ENCODE measurements at regions not wholly inside any gene's neighbourhood (a gene's known extent, or its start where the extent isn't known, plus 50 kb on each side); places are given as distances from the start of the nearest gene placed in this dataset.

DNA sequence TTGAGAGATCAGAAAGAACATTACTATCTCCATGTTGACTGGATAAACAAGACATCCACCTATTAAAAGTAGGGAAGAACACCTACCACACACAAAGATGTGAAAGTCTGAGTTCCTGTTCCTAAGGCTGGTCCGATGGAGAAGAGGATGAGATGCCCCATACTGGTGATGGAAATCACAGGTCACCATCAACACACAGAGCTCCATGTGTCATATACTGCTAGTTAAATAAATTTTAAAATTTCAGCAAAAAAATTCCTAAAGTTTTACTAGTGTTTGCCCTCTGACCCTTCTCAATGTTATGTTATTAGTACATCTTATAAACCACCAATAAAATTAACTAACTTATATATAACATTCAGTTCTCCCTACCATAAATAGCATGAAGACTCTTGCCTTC is 59.1 kb downstream of the KCNA5 start:
- TF ChIP-seq, protein P1, sequence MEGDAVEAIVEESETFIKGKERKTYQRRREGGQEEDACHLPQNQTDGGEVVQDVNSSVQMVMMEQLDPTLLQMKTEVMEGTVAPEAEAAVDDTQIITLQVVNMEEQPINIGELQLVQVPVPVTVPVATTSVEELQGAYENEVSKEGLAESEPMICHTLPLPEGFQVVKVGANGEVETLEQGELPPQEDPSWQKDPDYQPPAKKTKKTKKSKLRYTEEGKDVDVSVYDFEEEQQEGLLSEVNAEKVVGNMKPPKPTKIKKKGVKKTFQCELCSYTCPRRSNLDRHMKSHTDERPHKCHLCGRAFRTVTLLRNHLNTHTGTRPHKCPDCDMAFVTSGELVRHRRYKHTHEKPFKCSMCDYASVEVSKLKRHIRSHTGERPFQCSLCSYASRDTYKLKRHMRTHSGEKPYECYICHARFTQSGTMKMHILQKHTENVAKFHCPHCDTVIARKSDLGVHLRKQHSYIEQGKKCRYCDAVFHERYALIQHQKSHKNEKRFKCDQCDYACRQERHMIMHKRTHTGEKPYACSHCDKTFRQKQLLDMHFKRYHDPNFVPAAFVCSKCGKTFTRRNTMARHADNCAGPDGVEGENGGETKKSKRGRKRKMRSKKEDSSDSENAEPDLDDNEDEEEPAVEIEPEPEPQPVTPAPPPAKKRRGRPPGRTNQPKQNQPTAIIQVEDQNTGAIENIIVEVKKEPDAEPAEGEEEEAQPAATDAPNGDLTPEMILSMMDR (IDR thresholded peaks at IDR 0.05; ENCODE audit: low read length), result no peak
- TF ChIP-seq EZH2 (IDR thresholded peaks at IDR 0.05; ENCODE audit: borderline replicate concordance, low read length), result no peak
